ENCODE measurements at regions not wholly inside any gene's neighbourhood (a gene's known extent, or its start where the extent isn't known, plus 50 kb on each side); places are given as distances from the start of the nearest gene placed in this dataset.

DNA sequence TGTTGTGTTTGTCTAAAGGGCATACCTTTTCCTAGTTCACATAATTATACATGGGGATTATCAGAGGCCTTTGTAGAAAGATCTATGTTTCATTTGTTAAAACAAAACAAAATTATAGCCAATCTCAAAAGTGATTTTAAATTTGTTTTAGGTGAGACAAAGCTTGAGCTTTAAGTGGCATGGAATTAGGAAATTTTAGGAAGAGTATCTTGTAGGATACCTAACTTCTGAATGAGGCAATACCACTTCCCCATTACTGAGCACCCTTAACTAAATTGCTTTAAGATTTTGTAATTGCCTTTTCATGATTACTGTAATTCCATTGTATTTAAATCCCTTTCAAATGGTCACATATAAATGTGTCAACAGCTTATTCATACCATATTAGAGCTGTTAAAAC, 775.6 kb downstream of the NR2F1-AS1 start:
- intact Hi-C loops (cut with DNase I; ENCODE audit: low total_unique reads): no loop called here
- Histone ChIP-seq H3K4me3 (no peak overlapping the region), H3K27me3 (replicated peaks in 1 of 7) (no peaks in the 10 kb centered on the region), H3K36me3 (no peaks in the 10 kb centered on the region), H3K27ac (no peak overlapping the region), H3K9me3 (no peaks in the 10 kb centered on the region), H3K4me1 (no peaks in the 10 kb centered on the region)
- no peak for DNase-seq
- TF ChIP-seq POLR2A (IDR thresholded peaks at IDR 0.05) (no peak), POLR2AphosphoS5 (IDR thresholded peaks at IDR 0.05) (no peak), CTCF (IDR thresholded peaks at IDR 0.05 in 8 of 11, conservative IDR thresholded peaks at IDR 0.05 in 3 of 11) (no peak)

DNA sequence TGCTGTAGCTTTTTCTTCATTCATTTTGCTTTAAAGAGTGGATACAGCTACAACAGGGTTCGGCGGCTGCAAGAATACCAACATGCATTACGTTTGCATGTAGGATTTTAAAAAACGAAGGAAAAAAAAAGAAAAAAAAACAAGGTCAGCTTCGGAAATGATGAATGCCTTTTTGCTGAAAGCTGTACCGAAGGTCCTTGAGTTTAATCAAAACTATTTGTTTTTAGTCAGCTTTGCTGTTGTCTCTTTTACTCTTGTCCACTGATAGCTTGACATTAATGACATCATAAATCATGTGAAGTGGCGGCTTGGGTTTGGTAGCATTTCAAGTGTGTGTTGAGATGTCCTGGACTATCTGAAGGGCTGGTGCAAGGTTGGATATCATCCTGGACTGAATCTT, 779.1 kb downstream of the NR2F1-AS1 start:
- TF ChIP-seq POLR2A (IDR thresholded peaks at IDR 0.05): no peak
- TF ChIP-seq POLR2AphosphoS5 (IDR thresholded peaks at IDR 0.05): no peak
- no peak for TF ChIP-seq CTCF (IDR thresholded peaks at IDR 0.05 in 8 of 11, conservative IDR thresholded peaks at IDR 0.05 in 3 of 11)
- 42 to 60% (median 47%) methylated on average over 7 of the region's 7 CpGs for WGBS, 5 donors
- Histone ChIP-seq H3K27me3 (replicated peaks in 1 of 7) (no peaks in the 10 kb centered on the region), H3K9me3 (peaks cover 0 to 11% (median 0%) of the 10 kb centered on the region in 8 donors), H3K4me1 (no peaks in the 10 kb centered on the region), H3K4me3 (no peak overlapping the region), H3K27ac (no peak overlapping the region), H3K36me3 (no peaks in the 10 kb centered on the region)
- intact Hi-C loops (cut with DNase I; ENCODE audit: low total_unique reads): no loop called here
- DNase-seq: no peak

- intact Hi-C loops (cut with DNase I; ENCODE audit: low total_unique reads): no loop called here
- H3K9me3 ChIP-seq: peaks cover 0 to 24% (median 14%) of the 10 kb centered on the region in 8 donors
Measured at GRCh38 chr5:92800365-92800764, 780.7 kb downstream of the NR2F1-AS1 start.

GRCh38 chr5:92795633-92796032, 785.4 kb downstream of the NR2F1-AS1 start:
- Histone ChIP-seq H3K4me1 (no peaks in the 10 kb centered on the region), H3K27ac (no peak overlapping the region), H3K4me3 (no peak overlapping the region), H3K27me3 (replicated peaks in 1 of 7) (no peaks in the 10 kb centered on the region), H3K9me3 (peaks cover 0 to 39% (median 26%) of the 10 kb centered on the region in 8 donors), H3K36me3 (no peaks in the 10 kb centered on the region)
- TF ChIP-seq CTCF (IDR thresholded peaks at IDR 0.05 in 8 of 11, conservative IDR thresholded peaks at IDR 0.05 in 3 of 11) (no peak), POLR2A (IDR thresholded peaks at IDR 0.05) (no peak), POLR2AphosphoS5 (IDR thresholded peaks at IDR 0.05) (no peak)
- intact Hi-C loops (cut with DNase I; ENCODE audit: low total_unique reads): no loop called here
- 87 to 96% (median 94%) methylated on average over 3 of the region's 3 CpGs for WGBS, 5 donors
- DNase-seq: no peak

More at GRCh38 chr5:92800365-92800764, 780.7 kb downstream of the NR2F1-AS1 start:
- Histone ChIP-seq H3K27me3 (replicated peaks in 1 of 7) (no peaks in the 10 kb centered on the region), H3K27ac (no peak overlapping the region), H3K4me1 (no peaks in the 10 kb centered on the region), H3K36me3 (no peaks in the 10 kb centered on the region), H3K4me3 (no peak overlapping the region)
- TF ChIP-seq POLR2AphosphoS5 (IDR thresholded peaks at IDR 0.05): no peak
- TF ChIP-seq POLR2A (IDR thresholded peaks at IDR 0.05): no peak
- no peak for TF ChIP-seq CTCF (IDR thresholded peaks at IDR 0.05 in 8 of 11, conservative IDR thresholded peaks at IDR 0.05 in 3 of 11)
- DNase-seq: no peak

Measured in spleen (tissue), 11 donors.